Tibial nerve (tissue), 3 donors: ENCODE measurements at regions not wholly inside any gene's neighbourhood (a gene's known extent, or its start where the extent isn't known, plus 50 kb on each side); places are given as distances from the start of the nearest gene placed in this dataset.

Source experiments
- POLR2A ChIP-seq, 2 donors: fragments of 450-650 bp; IDR thresholded peaks; one replicate each; pipeline ENCODE4 v1.6.1; 2017; ENCODE audit warnings: antibody characterized with exemption in 2 of 2, mild to moderate bottlenecking in 2 of 2, moderate library complexity in 2 of 2
- TF ChIP-seq, protein P1 (sequence below), 5 experiments: fragments of 200-600 bp in 3 of 5; fragments of 450-650 bp in 2 of 5; sonication (generic) in 3 of 5; IDR thresholded peaks; one replicate each; pipeline ENCODE4 v1.5.1; 2016 to 2019; ENCODE audit warnings: antibody characterized with exemption in 5 of 5, mild to moderate bottlenecking in 3 of 5, moderate library complexity in 2 of 5

DNA sequence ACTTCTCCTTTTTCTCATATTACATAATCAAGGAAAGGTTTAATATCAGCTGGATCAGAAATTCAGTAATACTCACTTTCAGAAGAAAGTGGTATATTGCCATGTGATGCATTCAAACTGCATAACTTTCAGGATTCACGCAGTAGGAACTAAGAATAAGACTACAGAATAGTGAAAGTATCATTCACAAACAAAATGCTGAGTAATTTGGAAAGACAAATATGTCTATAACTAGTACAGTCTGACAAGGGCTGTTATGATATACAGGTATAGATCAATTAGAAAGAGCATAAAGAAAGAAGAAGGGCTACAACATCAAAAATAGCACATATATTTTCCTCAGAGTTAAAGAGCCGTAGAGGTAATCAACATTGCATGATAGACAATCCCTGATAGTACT is 871.5 kb upstream of the TMPRSS15 start:
- TF ChIP-seq, protein P1, sequence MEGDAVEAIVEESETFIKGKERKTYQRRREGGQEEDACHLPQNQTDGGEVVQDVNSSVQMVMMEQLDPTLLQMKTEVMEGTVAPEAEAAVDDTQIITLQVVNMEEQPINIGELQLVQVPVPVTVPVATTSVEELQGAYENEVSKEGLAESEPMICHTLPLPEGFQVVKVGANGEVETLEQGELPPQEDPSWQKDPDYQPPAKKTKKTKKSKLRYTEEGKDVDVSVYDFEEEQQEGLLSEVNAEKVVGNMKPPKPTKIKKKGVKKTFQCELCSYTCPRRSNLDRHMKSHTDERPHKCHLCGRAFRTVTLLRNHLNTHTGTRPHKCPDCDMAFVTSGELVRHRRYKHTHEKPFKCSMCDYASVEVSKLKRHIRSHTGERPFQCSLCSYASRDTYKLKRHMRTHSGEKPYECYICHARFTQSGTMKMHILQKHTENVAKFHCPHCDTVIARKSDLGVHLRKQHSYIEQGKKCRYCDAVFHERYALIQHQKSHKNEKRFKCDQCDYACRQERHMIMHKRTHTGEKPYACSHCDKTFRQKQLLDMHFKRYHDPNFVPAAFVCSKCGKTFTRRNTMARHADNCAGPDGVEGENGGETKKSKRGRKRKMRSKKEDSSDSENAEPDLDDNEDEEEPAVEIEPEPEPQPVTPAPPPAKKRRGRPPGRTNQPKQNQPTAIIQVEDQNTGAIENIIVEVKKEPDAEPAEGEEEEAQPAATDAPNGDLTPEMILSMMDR (IDR thresholded peaks at IDR 0.05), result no peak
- no peak for TF ChIP-seq POLR2A (IDR thresholded peaks at IDR 0.05)
